Osteoblast (primary cell): ENCODE measurements at regions not wholly inside any gene's neighbourhood (a gene's known extent, or its start where the extent isn't known, plus 50 kb on each side); places are given as distances from the start of the nearest gene placed in this dataset.

Experiments
- DNase-seq: peaks from one replicate; pipeline ENCODE4 v3.0.0; 2011; ENCODE audit warnings: low spot score, mixed read lengths; ENCODE audit not compliant: insufficient read length; ENCODE audit errors: missing footprints
- H2AFZ ChIP-seq: 2 replicates; pipeline ENCODE4 v1.6.0; 2011; ENCODE audit warnings: mild to moderate bottlenecking, low read length
- H3K27ac ChIP-seq: 2 replicates; pipeline ENCODE4 v1.5.1; 2011; ENCODE audit warnings: mild to moderate bottlenecking, low read depth, low read length, moderate library complexity
- H3K27me3 ChIP-seq: 2 replicates; pipeline ENCODE4 v1.6.0; 2012; ENCODE audit warnings: mild to moderate bottlenecking, control low read depth, inconsistent platforms, low read length, moderate library complexity; ENCODE audit not compliant: insufficient read depth
- H3K36me3 ChIP-seq: 2 replicates; pipeline ENCODE4 v1.5.1; 2011; ENCODE audit warnings: mild to moderate bottlenecking, low read length, control low read depth, moderate library complexity; ENCODE audit not compliant: insufficient read depth
- H3K4me1 ChIP-seq: 2 replicates; pipeline ENCODE4 v1.5.1; 2011; ENCODE audit warnings: mild to moderate bottlenecking, low read length, control low read depth, moderate library complexity; ENCODE audit not compliant: insufficient read depth
- H3K4me2 ChIP-seq: 2 replicates; pipeline ENCODE4 v1.6.0; 2011; ENCODE audit warnings: mild to moderate bottlenecking, low read length; ENCODE audit not compliant: insufficient read depth
- H3K4me3 ChIP-seq: fragments of 200-600 bp; sonication (generic); 3 replicates; pipeline ENCODE4 v1.5.1; 2012; ENCODE audit warnings: mild to moderate bottlenecking, low read length, inconsistent platforms; ENCODE audit not compliant: insufficient read depth
- H3K79me2 ChIP-seq: 2 replicates; pipeline ENCODE4 v1.6.0; 2012; ENCODE audit warnings: mild to moderate bottlenecking, low read length, control low read depth, inconsistent platforms; ENCODE audit not compliant: insufficient read depth
- H3K9me3 ChIP-seq: 2 replicates; pipeline ENCODE4 v1.5.1; 2011; ENCODE audit warnings: low read depth, low read length, control low read depth
- H4K20me1 ChIP-seq: 2 replicates; pipeline ENCODE4 v1.6.0; 2012; ENCODE audit warnings: mild to moderate bottlenecking, low read length, control low read depth; ENCODE audit not compliant: insufficient read depth
- TF ChIP-seq, protein P1 (sequence below): IDR thresholded peaks from 2 replicates; pipeline ENCODE4 v1.5.1; 2011; ENCODE audit warnings: mild to moderate bottlenecking, low read depth, low read length, moderate library complexity; ENCODE audit errors: extremely low read depth

DNA sequence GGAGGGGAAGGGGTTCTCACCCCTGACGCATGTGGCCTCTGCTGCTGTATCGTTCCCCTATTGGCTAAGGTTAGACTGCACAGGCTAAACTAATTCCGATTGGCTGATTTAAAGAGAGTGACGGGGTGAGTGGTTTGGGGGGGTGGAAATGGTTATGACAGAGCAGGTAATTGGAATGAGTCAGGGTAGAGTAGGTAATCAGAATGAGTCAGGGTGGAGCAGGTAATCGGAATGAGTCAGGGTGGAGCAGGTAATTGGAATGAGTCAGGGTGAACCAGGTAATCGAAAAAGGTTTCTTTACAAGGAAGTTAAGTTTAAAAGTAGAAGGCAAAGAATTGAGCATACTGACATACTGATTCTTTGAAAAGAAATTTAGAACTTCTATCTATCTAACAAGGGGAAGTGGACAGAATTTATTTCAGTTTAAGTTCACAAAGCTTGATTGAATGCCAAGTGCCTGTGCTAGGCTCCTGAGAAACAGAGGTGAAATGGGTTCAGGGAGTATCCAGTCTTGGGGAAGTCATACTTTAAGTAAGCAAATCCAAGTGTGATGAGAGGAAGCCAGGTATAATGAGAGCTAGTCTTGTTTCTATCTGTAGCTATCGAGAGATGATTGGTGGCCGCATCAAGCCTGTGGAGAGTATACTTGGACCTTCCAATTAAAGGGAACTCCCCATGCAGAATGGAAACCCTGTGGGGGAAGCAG lies 58.0 kb downstream of the C11orf91 start:
- Histone ChIP-seq H3K27me3 (no peaks in the 10 kb centered on the region), H3K4me3 (no peak overlapping the region), H3K27ac (no peak overlapping the region), H3K79me2 (no peaks in the 10 kb centered on the region), H3K4me2 (no peak overlapping the region), H3K36me3 (no peaks in the 10 kb centered on the region), H2AFZ (no peak overlapping the region), H3K9me3 (no peaks in the 10 kb centered on the region), H4K20me1 (no peaks in the 10 kb centered on the region), H3K4me1 (no peaks in the 10 kb centered on the region)
- TF ChIP-seq, protein P1, sequence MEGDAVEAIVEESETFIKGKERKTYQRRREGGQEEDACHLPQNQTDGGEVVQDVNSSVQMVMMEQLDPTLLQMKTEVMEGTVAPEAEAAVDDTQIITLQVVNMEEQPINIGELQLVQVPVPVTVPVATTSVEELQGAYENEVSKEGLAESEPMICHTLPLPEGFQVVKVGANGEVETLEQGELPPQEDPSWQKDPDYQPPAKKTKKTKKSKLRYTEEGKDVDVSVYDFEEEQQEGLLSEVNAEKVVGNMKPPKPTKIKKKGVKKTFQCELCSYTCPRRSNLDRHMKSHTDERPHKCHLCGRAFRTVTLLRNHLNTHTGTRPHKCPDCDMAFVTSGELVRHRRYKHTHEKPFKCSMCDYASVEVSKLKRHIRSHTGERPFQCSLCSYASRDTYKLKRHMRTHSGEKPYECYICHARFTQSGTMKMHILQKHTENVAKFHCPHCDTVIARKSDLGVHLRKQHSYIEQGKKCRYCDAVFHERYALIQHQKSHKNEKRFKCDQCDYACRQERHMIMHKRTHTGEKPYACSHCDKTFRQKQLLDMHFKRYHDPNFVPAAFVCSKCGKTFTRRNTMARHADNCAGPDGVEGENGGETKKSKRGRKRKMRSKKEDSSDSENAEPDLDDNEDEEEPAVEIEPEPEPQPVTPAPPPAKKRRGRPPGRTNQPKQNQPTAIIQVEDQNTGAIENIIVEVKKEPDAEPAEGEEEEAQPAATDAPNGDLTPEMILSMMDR = no peak
- no peak for DNase-seq

- Histone ChIP-seq H3K27me3 (no peaks in the 10 kb centered on the region), H4K20me1 (no peaks in the 10 kb centered on the region), H3K27ac (no peak overlapping the region), H3K36me3 (no peaks in the 10 kb centered on the region), H3K4me1 (peaks cover 2% of the 10 kb centered on the region), H3K4me2 (no peak overlapping the region), H3K79me2 (no peaks in the 10 kb centered on the region), H3K9me3 (no peaks in the 10 kb centered on the region), H2AFZ (no peak overlapping the region), H3K4me3 (no peak overlapping the region)
- TF ChIP-seq, protein P1 = no peak
- DNase-seq = no peak
These were observed 59.8 kb downstream of the C11orf91 start for GRCh38 chr11:33640730-33641371.

DNA sequence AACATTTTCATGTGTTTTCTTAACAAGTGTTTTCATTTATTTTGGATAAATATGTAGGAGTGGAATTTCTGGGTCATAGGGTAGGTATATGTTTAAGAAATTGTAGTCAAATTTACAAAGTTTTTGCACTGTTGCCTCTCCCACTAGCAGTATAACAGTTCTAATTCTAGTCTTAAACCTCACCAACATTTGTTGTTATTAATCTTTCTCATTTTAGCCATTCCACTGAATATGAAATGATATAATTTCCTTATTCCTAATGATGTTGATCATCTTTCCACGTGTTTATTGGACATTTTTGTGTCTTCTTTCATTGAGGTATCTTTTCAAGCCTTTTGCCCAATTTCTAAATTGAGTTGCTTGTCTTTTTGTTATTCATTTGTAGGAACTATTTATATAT lies 62.0 kb downstream of the C11orf91 start:
- TF ChIP-seq, protein P1 = no peak
- DNase-seq = no peak
- H3K4me2 ChIP-seq = no peak overlapping the region
- no peaks in the 10 kb centered on the region for H3K27me3 ChIP-seq
- H3K36me3 ChIP-seq = no peaks in the 10 kb centered on the region
- H3K79me2 ChIP-seq = no peaks in the 10 kb centered on the region
- no peaks in the 10 kb centered on the region for H4K20me1 ChIP-seq
- H3K4me1 ChIP-seq = peaks cover 22% of the 10 kb centered on the region
- H3K4me3 ChIP-seq = no peak overlapping the region
- no peaks in the 10 kb centered on the region for H3K9me3 ChIP-seq
- no peak overlapping the region for H3K27ac ChIP-seq
- no peak overlapping the region for H2AFZ ChIP-seq

DNA sequence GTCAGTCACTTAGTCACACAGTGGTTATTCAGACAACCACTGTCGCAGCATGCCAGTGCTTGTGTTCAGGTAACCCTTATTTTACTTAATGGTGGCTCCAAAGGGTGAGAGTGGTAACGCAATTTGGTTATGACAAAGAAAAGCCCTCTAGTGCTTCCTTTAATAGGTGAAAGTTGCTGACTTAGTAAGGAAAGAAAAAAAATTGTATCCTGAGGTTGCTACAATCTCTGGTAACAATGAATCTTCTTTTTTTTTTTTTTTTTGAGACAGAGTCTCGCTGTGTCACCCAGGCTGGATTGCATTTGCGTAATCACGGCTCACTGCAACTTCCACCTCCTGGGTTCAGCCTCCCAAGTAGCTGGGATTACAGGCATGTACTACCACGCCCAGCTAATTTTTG lies 64.5 kb downstream of the C11orf91 start:
- no peak for DNase-seq
- H3K36me3 ChIP-seq = no peaks in the 10 kb centered on the region
- H3K27me3 ChIP-seq = no peaks in the 10 kb centered on the region
- no peak overlapping the region for H3K4me2 ChIP-seq
- no peak overlapping the region for H2AFZ ChIP-seq
- TF ChIP-seq, protein P1 = no peak
- no peak overlapping the region for H3K4me3 ChIP-seq
- H3K4me1 ChIP-seq = peaks cover 31% of the 10 kb centered on the region
- H3K9me3 ChIP-seq = no peaks in the 10 kb centered on the region
- H3K27ac ChIP-seq = no peak overlapping the region
- no peaks in the 10 kb centered on the region for H3K79me2 ChIP-seq
- no peaks in the 10 kb centered on the region for H4K20me1 ChIP-seq
